CD4-positive, alpha-beta T cell treated with Interleukin-4 for 1 hour (primary cell): ENCODE measurements at regions not wholly inside any gene's neighbourhood (a gene's known extent, or its start where the extent isn't known, plus 50 kb on each side); places are given as distances from the start of the nearest gene placed in this dataset.
A peak's percentile ranks its signal among the peaks of the same experiment; 100 is the strongest.

Source experiments
- DNase-seq, 2 donors: peaks; one replicate each; pipeline ENCODE4 v3.0.0-alpha.2; 2020 to 2022

- no peak for DNase-seq
These were observed 300.0 kb downstream of the FGF9 start for GRCh38 chr13:21970918-21971317.

GRCh38 chr13:21971662-21972621 is 301.1 kb downstream of the FGF9 start:
- DNase-seq = no peak

GRCh38 chr13:21973437-21974125 is 302.7 kb downstream of the FGF9 start:
- no peak for DNase-seq

- DNase-seq = no peak
These were observed 303.9 kb downstream of the FGF9 start for GRCh38 chr13:21974741-21975140.

GRCh38 chr13:21976159-21976558 is 305.3 kb downstream of the FGF9 start:
- DNase-seq = no peak

- DNase-seq = no peak
These were observed 308.4 kb downstream of the FGF9 start for GRCh38 chr13:21979161-21979806.

GRCh38 chr13:21980049-21980448 is 309.2 kb downstream of the FGF9 start:
- no peak for DNase-seq

- no peak for DNase-seq
These were observed 313.3 kb downstream of the FGF9 start for GRCh38 chr13:21984156-21984555.

- DNase-seq = no peak
These were observed 315.7 kb downstream of the FGF9 start for GRCh38 chr13:21986602-21987001.

GRCh38 chr13:21987793-21988192 is 316.9 kb downstream of the FGF9 start:
- DNase-seq = no peak

- DNase-seq = no peak
These were observed 317.8 kb downstream of the FGF9 start for GRCh38 chr13:21988624-21989023.

- DNase-seq = no peak
These were observed 325.2 kb downstream of the FGF9 start for GRCh38 chr13:21996049-21996448.

GRCh38 chr13:21997726-21998125 is 326.9 kb downstream of the FGF9 start:
- no peak for DNase-seq

GRCh38 chr13:21998279-21998990 is 327.6 kb downstream of the FGF9 start:
- no peak for DNase-seq

- no peak for DNase-seq
These were observed 328.8 kb downstream of the FGF9 start for GRCh38 chr13:21999666-22000065.

GRCh38 chr13:22000191-22000590 is 329.3 kb downstream of the FGF9 start:
- no peak for DNase-seq

- no peak for DNase-seq
These were observed 330.5 kb downstream of the FGF9 start for GRCh38 chr13:22001336-22001735.

GRCh38 chr13:22002893-22003292 is 332.0 kb downstream of the FGF9 start:
- no peak for DNase-seq

- peak in 1 of 2 donors; percentile 29 for DNase-seq
These were observed 338.6 kb downstream of the FGF9 start for GRCh38 chr13:22009500-22009899.

GRCh38 chr13:22009937-22010336 is 339.1 kb downstream of the FGF9 start:
- no peak for DNase-seq

GRCh38 chr13:22012686-22013085 is 341.8 kb downstream of the FGF9 start:
- DNase-seq = no peak

GRCh38 chr13:22014469-22014868 is 343.6 kb downstream of the FGF9 start:
- no peak for DNase-seq

- no peak for DNase-seq
These were observed 346.4 kb downstream of the FGF9 start for GRCh38 chr13:22017226-22017625.
